Fibroblast of lung (primary cell): ENCODE measurements at regions not wholly inside any gene's neighbourhood (a gene's known extent, or its start where the extent isn't known, plus 50 kb on each side); places are given as distances from the start of the nearest gene placed in this dataset.

Source experiments
- CTCF ChIP-seq, 2 donors: IDR thresholded peaks in 1 of 2; conservative IDR thresholded peaks in 1 of 2; 1 replicate in 1 of 2; 2 replicates in 1 of 2; pipeline ENCODE4 v1.5.1; 2011 to 2012; ENCODE audit warnings: low read length in 2 of 2, control low read depth in 1 of 2, inconsistent platforms in 1 of 2, low read depth in 1 of 2, mild to moderate bottlenecking in 1 of 2
- EZH2 ChIP-seq: IDR thresholded peaks from 2 replicates; pipeline ENCODE4 v1.5.1; 2012; ENCODE audit warnings: low read length, control low read depth, mild to moderate bottlenecking; ENCODE audit errors: missing control alignments

- TF ChIP-seq CTCF (conservative IDR thresholded peaks at IDR 0.05 in 1 of 2, IDR thresholded peaks at IDR 0.05 in 1 of 2; ENCODE audit: low read depth in 1 of 2, low read length in 2 of 2) = no peak
- TF ChIP-seq EZH2 = no peak
Measured at GRCh38 chr21:19941626-19942025, 1056.6 kb upstream of the NCAM2 start.
